ENCODE measurements at regions not wholly inside any gene's neighbourhood (a gene's known extent, or its start where the extent isn't known, plus 50 kb on each side); places are given as distances from the start of the nearest gene placed in this dataset.
"Not testable (repeated sequence)": the region's sequence is repeated elsewhere in the genome, so short reads cannot be mapped to it uniquely, and the experiment has no call there.

- DNase-seq (ENCODE audit: low read depth in 1 of 2, low spot score in 1 of 2); H3K4me3 ChIP-seq (replicated peaks; ENCODE audit: insufficient read depth, low read length); H3K27ac ChIP-seq (replicated peaks); H3K27me3 ChIP-seq (ENCODE audit: insufficient read depth, poor library complexity, severe bottlenecking): not testable (repeated sequence)
Measured at GRCh38 chr16:88229710-88230109, 153.0 kb upstream of the ZNF469 start.

- not testable (repeated sequence) for H3K4me3 ChIP-seq (replicated peaks; ENCODE audit: insufficient read depth, low read length); H3K27ac ChIP-seq (replicated peaks); H3K27me3 ChIP-seq (ENCODE audit: insufficient read depth, poor library complexity, severe bottlenecking); DNase-seq (ENCODE audit: low read depth in 1 of 2, low spot score in 1 of 2)
Measured at GRCh38 chr16:88230276-88230966, 152.3 kb upstream of the ZNF469 start.

GRCh38 chr16:88230967-88231615 lies 151.7 kb upstream of the ZNF469 start:
- not testable (repeated sequence) for H3K4me3 ChIP-seq (replicated peaks; ENCODE audit: insufficient read depth, low read length); DNase-seq (ENCODE audit: low read depth in 1 of 2, low spot score in 1 of 2); H3K27me3 ChIP-seq (ENCODE audit: insufficient read depth, poor library complexity, severe bottlenecking); H3K27ac ChIP-seq (replicated peaks)

- not testable (repeated sequence) for DNase-seq (ENCODE audit: low read depth in 1 of 2, low spot score in 1 of 2); H3K27ac ChIP-seq (replicated peaks); H3K4me3 ChIP-seq (replicated peaks; ENCODE audit: insufficient read depth, low read length); H3K27me3 ChIP-seq (ENCODE audit: insufficient read depth, poor library complexity, severe bottlenecking)
Measured at GRCh38 chr16:88231839-88232238, 150.9 kb upstream of the ZNF469 start.

- H3K27ac ChIP-seq (replicated peaks); DNase-seq (ENCODE audit: low read depth in 1 of 2, low spot score in 1 of 2); H3K27me3 ChIP-seq (ENCODE audit: insufficient read depth, poor library complexity, severe bottlenecking); H3K4me3 ChIP-seq (replicated peaks; ENCODE audit: insufficient read depth, low read length): not testable (repeated sequence)
Measured at GRCh38 chr16:88232401-88233258, 150.1 kb upstream of the ZNF469 start.

- H3K27ac ChIP-seq (replicated peaks); H3K27me3 ChIP-seq (ENCODE audit: insufficient read depth, poor library complexity, severe bottlenecking); DNase-seq (ENCODE audit: low read depth in 1 of 2, low spot score in 1 of 2); H3K4me3 ChIP-seq (replicated peaks; ENCODE audit: insufficient read depth, low read length): not testable (repeated sequence)
Measured at GRCh38 chr16:88233621-88234420, 148.9 kb upstream of the ZNF469 start.

- H3K27ac ChIP-seq (replicated peaks); DNase-seq (ENCODE audit: low read depth in 1 of 2, low spot score in 1 of 2); H3K4me3 ChIP-seq (replicated peaks; ENCODE audit: insufficient read depth, low read length); H3K27me3 ChIP-seq (ENCODE audit: insufficient read depth, poor library complexity, severe bottlenecking): not testable (repeated sequence)
Measured at GRCh38 chr16:88234421-88235271, 148.1 kb upstream of the ZNF469 start.

GRCh38 chr16:88235691-88236090 lies 147.1 kb upstream of the ZNF469 start:
- not testable (repeated sequence) for H3K27ac ChIP-seq (replicated peaks); H3K4me3 ChIP-seq (replicated peaks; ENCODE audit: insufficient read depth, low read length); H3K27me3 ChIP-seq (ENCODE audit: insufficient read depth, poor library complexity, severe bottlenecking); DNase-seq (ENCODE audit: low read depth in 1 of 2, low spot score in 1 of 2)

GRCh38 chr16:88236229-88236628 lies 146.5 kb upstream of the ZNF469 start:
- not testable (repeated sequence) for H3K27ac ChIP-seq (replicated peaks); DNase-seq (ENCODE audit: low read depth in 1 of 2, low spot score in 1 of 2); H3K27me3 ChIP-seq (ENCODE audit: insufficient read depth, poor library complexity, severe bottlenecking); H3K4me3 ChIP-seq (replicated peaks; ENCODE audit: insufficient read depth, low read length)

GRCh38 chr16:88237314-88237713 lies 145.4 kb upstream of the ZNF469 start:
- DNase-seq (ENCODE audit: low read depth in 1 of 2, low spot score in 1 of 2); H3K4me3 ChIP-seq (replicated peaks; ENCODE audit: insufficient read depth, low read length); H3K27ac ChIP-seq (replicated peaks); H3K27me3 ChIP-seq (ENCODE audit: insufficient read depth, poor library complexity, severe bottlenecking): not testable (repeated sequence)

GRCh38 chr16:88237761-88238415 lies 144.9 kb upstream of the ZNF469 start:
- not testable (repeated sequence) for H3K27ac ChIP-seq (replicated peaks); H3K27me3 ChIP-seq (ENCODE audit: insufficient read depth, poor library complexity, severe bottlenecking); H3K4me3 ChIP-seq (replicated peaks; ENCODE audit: insufficient read depth, low read length); DNase-seq (ENCODE audit: low read depth in 1 of 2, low spot score in 1 of 2)

- peak in 1 of 2 experiments; percentile 3 for DNase-seq (ENCODE audit: low read depth in 1 of 2, low spot score in 1 of 2)
- not testable (repeated sequence) for H3K4me3 ChIP-seq (replicated peaks; ENCODE audit: insufficient read depth, low read length); H3K27me3 ChIP-seq (ENCODE audit: insufficient read depth, poor library complexity, severe bottlenecking); H3K27ac ChIP-seq (replicated peaks)
Measured at GRCh38 chr16:88238732-88239274, 144.0 kb upstream of the ZNF469 start.

GRCh38 chr16:88240118-88240517 lies 142.6 kb upstream of the ZNF469 start:
- not testable (repeated sequence) for H3K4me3 ChIP-seq (replicated peaks; ENCODE audit: insufficient read depth, low read length); H3K27me3 ChIP-seq (ENCODE audit: insufficient read depth, poor library complexity, severe bottlenecking); DNase-seq (ENCODE audit: low read depth in 1 of 2, low spot score in 1 of 2); H3K27ac ChIP-seq (replicated peaks)
